ENCODE measurements at regions not wholly inside any gene's neighbourhood (a gene's known extent, or its start where the extent isn't known, plus 50 kb on each side); places are given as distances from the start of the nearest gene placed in this dataset.

GRCh38 chr4:26127851-26128337 is 192.9 kb upstream of the RBPJ start:
- no peaks in the 10 kb centered on the region for H3K4me1 ChIP-seq (ENCODE audit: control insufficient read depth, insufficient read depth, low read length)
- peaks cover 4% of the 10 kb centered on the region for H3K9me3 ChIP-seq (ENCODE audit: control insufficient read depth, low read length)
- H3K9ac ChIP-seq (ENCODE audit: low read length), result no peak overlapping the region
- DNase-seq (ENCODE audit: low read depth), result no peak
- no peak overlapping the region for H3K4me3 ChIP-seq (ENCODE audit: low read length)
- H3K36me3 ChIP-seq (ENCODE audit: control insufficient read depth, insufficient read depth, low read length, severe bottlenecking), result no peaks in the 10 kb centered on the region
- H3K27me3 ChIP-seq (replicated peaks; ENCODE audit: control insufficient read depth, insufficient read depth, low read length), result no peaks in the 10 kb centered on the region

- Histone ChIP-seq H3K27me3 (replicated peaks; ENCODE audit: control insufficient read depth, insufficient read depth, low read length) (no peaks in the 10 kb centered on the region), H3K4me1 (ENCODE audit: control insufficient read depth, insufficient read depth, low read length) (no peaks in the 10 kb centered on the region), H3K36me3 (ENCODE audit: control insufficient read depth, insufficient read depth, low read length, severe bottlenecking) (no peaks in the 10 kb centered on the region), H3K9ac (ENCODE audit: low read length) (no peak overlapping the region), H3K4me3 (ENCODE audit: low read length) (no peak overlapping the region), H3K9me3 (ENCODE audit: control insufficient read depth, low read length) (peaks cover 4% of the 10 kb centered on the region)
- DNase-seq (ENCODE audit: low read depth), result no peak
These were observed 190.6 kb upstream of the RBPJ start for GRCh38 chr4:26130173-26130572.

GRCh38 chr4:26130841-26131432 is 189.9 kb upstream of the RBPJ start:
- no peaks in the 10 kb centered on the region for H3K27me3 ChIP-seq (replicated peaks; ENCODE audit: control insufficient read depth, insufficient read depth, low read length)
- no peak for DNase-seq (ENCODE audit: low read depth)
- H3K36me3 ChIP-seq (ENCODE audit: control insufficient read depth, insufficient read depth, low read length, severe bottlenecking), result no peaks in the 10 kb centered on the region
- no peak overlapping the region for H3K9ac ChIP-seq (ENCODE audit: low read length)
- no peaks in the 10 kb centered on the region for H3K4me1 ChIP-seq (ENCODE audit: control insufficient read depth, insufficient read depth, low read length)
- H3K4me3 ChIP-seq (ENCODE audit: low read length), result no peak overlapping the region
- H3K9me3 ChIP-seq (ENCODE audit: control insufficient read depth, low read length), result peaks cover 4% of the 10 kb centered on the region

GRCh38 chr4:26131711-26132110 is 189.1 kb upstream of the RBPJ start:
- H3K27me3 ChIP-seq (replicated peaks; ENCODE audit: control insufficient read depth, insufficient read depth, low read length), result no peaks in the 10 kb centered on the region
- H3K36me3 ChIP-seq (ENCODE audit: control insufficient read depth, insufficient read depth, low read length, severe bottlenecking), result no peaks in the 10 kb centered on the region
- H3K4me1 ChIP-seq (ENCODE audit: control insufficient read depth, insufficient read depth, low read length), result no peaks in the 10 kb centered on the region
- H3K4me3 ChIP-seq (ENCODE audit: low read length), result no peak overlapping the region
- DNase-seq (ENCODE audit: low read depth), result no peak
- no peak overlapping the region for H3K9ac ChIP-seq (ENCODE audit: low read length)
- H3K9me3 ChIP-seq (ENCODE audit: control insufficient read depth, low read length), result peaks cover 4% of the 10 kb centered on the region

- H3K4me1 ChIP-seq (ENCODE audit: control insufficient read depth, insufficient read depth, low read length), result no peaks in the 10 kb centered on the region
- no peak overlapping the region for H3K9ac ChIP-seq (ENCODE audit: low read length)
- H3K4me3 ChIP-seq (ENCODE audit: low read length), result no peak overlapping the region
- H3K36me3 ChIP-seq (ENCODE audit: control insufficient read depth, insufficient read depth, low read length, severe bottlenecking), result no peaks in the 10 kb centered on the region
- H3K9me3 ChIP-seq (ENCODE audit: control insufficient read depth, low read length), result peaks cover 4% of the 10 kb centered on the region
- H3K27me3 ChIP-seq (replicated peaks; ENCODE audit: control insufficient read depth, insufficient read depth, low read length), result no peaks in the 10 kb centered on the region
- DNase-seq (ENCODE audit: low read depth), result no peak
These were observed 188.0 kb upstream of the RBPJ start for GRCh38 chr4:26132858-26133257.

GRCh38 chr4:26133840-26134239 is 187.0 kb upstream of the RBPJ start:
- Histone ChIP-seq H3K4me3 (ENCODE audit: low read length) (no peak overlapping the region), H3K9me3 (ENCODE audit: control insufficient read depth, low read length) (no peaks in the 10 kb centered on the region), H3K9ac (ENCODE audit: low read length) (no peak overlapping the region), H3K4me1 (ENCODE audit: control insufficient read depth, insufficient read depth, low read length) (no peaks in the 10 kb centered on the region), H3K27me3 (replicated peaks; ENCODE audit: control insufficient read depth, insufficient read depth, low read length) (no peaks in the 10 kb centered on the region), H3K36me3 (ENCODE audit: control insufficient read depth, insufficient read depth, low read length, severe bottlenecking) (no peaks in the 10 kb centered on the region)
- no peak for DNase-seq (ENCODE audit: low read depth)

GRCh38 chr4:26135331-26135730 is 185.5 kb upstream of the RBPJ start:
- Histone ChIP-seq H3K27me3 (replicated peaks; ENCODE audit: control insufficient read depth, insufficient read depth, low read length) (no peaks in the 10 kb centered on the region), H3K4me3 (ENCODE audit: low read length) (no peak overlapping the region), H3K9me3 (ENCODE audit: control insufficient read depth, low read length) (no peaks in the 10 kb centered on the region), H3K4me1 (ENCODE audit: control insufficient read depth, insufficient read depth, low read length) (peaks cover 5% of the 10 kb centered on the region), H3K9ac (ENCODE audit: low read length) (no peak overlapping the region), H3K36me3 (ENCODE audit: control insufficient read depth, insufficient read depth, low read length, severe bottlenecking) (no peaks in the 10 kb centered on the region)
- DNase-seq (ENCODE audit: low read depth), result no peak

- Histone ChIP-seq H3K4me3 (ENCODE audit: low read length) (no peak overlapping the region), H3K9me3 (ENCODE audit: control insufficient read depth, low read length) (no peaks in the 10 kb centered on the region), H3K27me3 (replicated peaks; ENCODE audit: control insufficient read depth, insufficient read depth, low read length) (no peaks in the 10 kb centered on the region), H3K9ac (ENCODE audit: low read length) (no peak overlapping the region), H3K4me1 (ENCODE audit: control insufficient read depth, insufficient read depth, low read length) (peaks cover 5% of the 10 kb centered on the region), H3K36me3 (ENCODE audit: control insufficient read depth, insufficient read depth, low read length, severe bottlenecking) (no peaks in the 10 kb centered on the region)
- no peak for DNase-seq (ENCODE audit: low read depth)
These were observed 184.2 kb upstream of the RBPJ start for GRCh38 chr4:26136615-26137014.

- H3K36me3 ChIP-seq (ENCODE audit: control insufficient read depth, insufficient read depth, low read length, severe bottlenecking), result no peaks in the 10 kb centered on the region
- H3K4me3 ChIP-seq (ENCODE audit: low read length), result no peak overlapping the region
- H3K27me3 ChIP-seq (replicated peaks; ENCODE audit: control insufficient read depth, insufficient read depth, low read length), result no peaks in the 10 kb centered on the region
- H3K9ac ChIP-seq (ENCODE audit: low read length), result no peak overlapping the region
- no peak for DNase-seq (ENCODE audit: low read depth)
- no peaks in the 10 kb centered on the region for H3K9me3 ChIP-seq (ENCODE audit: control insufficient read depth, low read length)
- peaks cover 5% of the 10 kb centered on the region for H3K4me1 ChIP-seq (ENCODE audit: control insufficient read depth, insufficient read depth, low read length)
These were observed 183.5 kb upstream of the RBPJ start for GRCh38 chr4:26137288-26137687.

GRCh38 chr4:26139310-26139924 is 181.4 kb upstream of the RBPJ start:
- DNase-seq (ENCODE audit: low read depth), result no peak

GRCh38 chr4:26140150-26140898 is 180.5 kb upstream of the RBPJ start:
- no peaks in the 10 kb centered on the region for H3K9me3 ChIP-seq (ENCODE audit: control insufficient read depth, low read length)
- DNase-seq (ENCODE audit: low read depth), result peak; percentile 63

More at GRCh38 chr4:26139310-26139924, 181.4 kb upstream of the RBPJ start:
- Histone ChIP-seq H3K4me3 (ENCODE audit: low read length) (no peak overlapping the region), H3K4me1 (ENCODE audit: control insufficient read depth, insufficient read depth, low read length) (peaks cover 7% of the 10 kb centered on the region), H3K9ac (ENCODE audit: low read length) (no peak overlapping the region), H3K36me3 (ENCODE audit: control insufficient read depth, insufficient read depth, low read length, severe bottlenecking) (no peaks in the 10 kb centered on the region), H3K9me3 (ENCODE audit: control insufficient read depth, low read length) (no peaks in the 10 kb centered on the region), H3K27me3 (replicated peaks; ENCODE audit: control insufficient read depth, insufficient read depth, low read length) (no peaks in the 10 kb centered on the region)

More at GRCh38 chr4:26140150-26140898, 180.5 kb upstream of the RBPJ start:
- no peaks in the 10 kb centered on the region for H3K36me3 ChIP-seq (ENCODE audit: control insufficient read depth, insufficient read depth, low read length, severe bottlenecking)
- H3K27me3 ChIP-seq (replicated peaks; ENCODE audit: control insufficient read depth, insufficient read depth, low read length), result no peaks in the 10 kb centered on the region
- no peak overlapping the region for H3K4me3 ChIP-seq (ENCODE audit: low read length)
- no peak overlapping the region for H3K9ac ChIP-seq (ENCODE audit: low read length)
- peaks cover 15% of the 10 kb centered on the region for H3K4me1 ChIP-seq (ENCODE audit: control insufficient read depth, insufficient read depth, low read length)
